ENCODE measurements at regions not wholly inside any gene's neighbourhood (a gene's known extent, or its start where the extent isn't known, plus 50 kb on each side); places are given as distances from the start of the nearest gene placed in this dataset.
A peak's percentile ranks its signal among the peaks of the same experiment; 100 is the strongest.
"Not testable (repeated sequence)": the region's sequence is repeated elsewhere in the genome, so short reads cannot be mapped to it uniquely, and the experiment has no call there.

GRCh38 chr20:11511821-11512220 is 405.9 kb upstream of the BTBD3 start:
- no peak for DNase-seq (ENCODE audit: low spot score)

- DNase-seq (ENCODE audit: low spot score): not testable (repeated sequence)
Observed at GRCh38 chr20:11513241-11513745, 404.4 kb upstream of the BTBD3 start.

DNA sequence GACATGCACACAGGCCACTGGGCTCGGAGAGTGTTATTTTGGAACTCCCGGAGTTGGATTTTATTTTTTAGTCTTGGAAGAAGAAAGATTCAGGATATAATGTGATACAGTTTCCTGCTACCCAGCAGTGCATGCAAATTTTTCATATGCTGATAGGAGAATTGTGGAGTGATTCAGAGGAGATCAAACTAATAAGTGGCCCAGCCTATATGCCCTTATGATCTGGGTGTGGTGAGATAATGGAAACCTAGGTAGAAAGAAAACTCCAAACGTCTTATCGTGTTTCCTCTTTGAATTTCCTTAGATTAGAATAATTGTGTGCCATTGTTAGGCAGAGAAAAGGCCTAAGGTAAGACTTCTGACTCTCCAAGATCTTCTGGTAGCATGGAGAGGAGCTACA is 401.2 kb upstream of the BTBD3 start:
- DNase-seq (ENCODE audit: low spot score): no peak

DNA sequence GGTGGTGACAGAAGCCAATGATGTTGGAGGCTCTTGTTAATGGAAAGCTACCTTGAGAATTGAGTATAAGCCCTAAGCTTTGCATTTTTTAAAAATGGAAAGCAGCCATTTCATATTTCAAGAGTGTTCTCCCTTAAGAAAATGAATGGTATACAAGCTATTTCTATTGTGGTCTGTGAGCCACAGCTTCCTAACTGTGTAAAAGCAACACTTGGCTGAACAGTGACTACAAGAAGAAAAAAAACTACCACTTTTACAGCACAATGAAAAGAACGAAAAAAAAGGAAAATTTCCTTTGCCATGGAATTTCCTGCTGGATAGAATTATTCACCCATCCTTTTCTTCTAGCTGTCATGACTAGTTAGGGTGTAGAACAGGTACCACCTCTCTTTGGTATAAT is 397.1 kb upstream of the BTBD3 start:
- DNase-seq (ENCODE audit: low spot score): no peak

- DNase-seq (ENCODE audit: low spot score): no peak
Observed at GRCh38 chr20:11521476-11522365, 396.0 kb upstream of the BTBD3 start.

- no peak for DNase-seq (ENCODE audit: low spot score)
Observed at GRCh38 chr20:11522366-11522741, 395.3 kb upstream of the BTBD3 start.

GRCh38 chr20:11529047-11529446 is 388.6 kb upstream of the BTBD3 start:
- no peak for DNase-seq (ENCODE audit: low spot score)

DNA sequence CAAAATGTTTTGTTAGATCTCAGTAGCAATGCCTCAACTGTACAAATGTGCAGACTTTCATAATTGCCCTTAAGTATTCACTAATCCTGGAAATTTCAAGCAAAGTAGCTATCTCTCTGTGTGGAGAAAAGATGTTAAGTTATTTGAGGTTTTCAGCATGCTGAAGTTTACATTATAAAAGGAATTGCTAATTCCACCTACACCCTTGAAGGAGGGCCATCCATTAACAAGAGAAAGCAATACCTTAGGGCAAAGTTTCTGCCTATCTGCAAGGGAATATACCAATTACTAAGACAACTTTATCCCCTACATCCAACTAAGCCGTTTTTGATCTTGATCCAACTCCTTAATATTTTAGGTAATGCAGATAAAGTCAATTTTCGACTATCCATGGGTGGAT is 380.7 kb upstream of the BTBD3 start:
- DNase-seq (ENCODE audit: low spot score): peak; percentile 23

DNA sequence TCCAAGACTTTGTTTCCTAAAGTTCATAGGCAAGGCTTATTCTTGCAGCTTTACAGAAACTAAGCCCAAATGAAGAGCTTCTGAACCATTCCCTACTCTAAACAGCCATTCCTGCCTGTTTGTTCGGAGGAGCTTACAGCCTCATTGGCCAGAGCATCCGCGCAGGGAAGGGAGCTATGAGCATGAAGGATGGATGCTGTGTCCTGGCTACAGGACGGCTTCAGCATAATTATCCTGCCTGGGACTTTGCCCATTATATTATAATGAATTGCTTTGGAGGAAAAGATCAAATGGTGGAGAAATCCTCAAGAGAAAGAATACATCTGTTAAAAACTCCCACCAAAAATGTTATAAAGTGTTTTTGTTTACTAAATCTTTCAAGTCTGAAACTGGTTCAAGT is 378.2 kb upstream of the BTBD3 start:
- DNase-seq (ENCODE audit: low spot score): no peak

DNA sequence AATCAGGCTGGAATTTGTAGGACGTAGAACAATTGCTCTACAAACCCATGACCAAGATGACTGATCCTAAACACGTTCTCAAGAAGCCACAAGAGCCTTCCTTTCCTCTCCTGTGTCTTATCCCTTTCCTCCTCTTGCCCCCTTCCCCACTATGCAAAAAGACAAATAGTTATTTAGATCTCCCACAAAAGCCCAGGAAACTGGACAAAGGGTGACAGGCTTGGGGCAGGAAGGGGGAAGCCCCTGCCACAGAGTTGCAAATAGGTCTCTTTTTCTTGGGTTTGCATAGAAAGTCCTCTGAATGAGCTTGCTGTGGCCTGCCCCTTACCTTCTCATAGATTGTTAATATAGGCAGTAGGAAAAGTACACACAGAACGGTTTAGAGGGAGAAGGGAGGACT is 377.1 kb upstream of the BTBD3 start:
- no peak for DNase-seq (ENCODE audit: low spot score)

DNA sequence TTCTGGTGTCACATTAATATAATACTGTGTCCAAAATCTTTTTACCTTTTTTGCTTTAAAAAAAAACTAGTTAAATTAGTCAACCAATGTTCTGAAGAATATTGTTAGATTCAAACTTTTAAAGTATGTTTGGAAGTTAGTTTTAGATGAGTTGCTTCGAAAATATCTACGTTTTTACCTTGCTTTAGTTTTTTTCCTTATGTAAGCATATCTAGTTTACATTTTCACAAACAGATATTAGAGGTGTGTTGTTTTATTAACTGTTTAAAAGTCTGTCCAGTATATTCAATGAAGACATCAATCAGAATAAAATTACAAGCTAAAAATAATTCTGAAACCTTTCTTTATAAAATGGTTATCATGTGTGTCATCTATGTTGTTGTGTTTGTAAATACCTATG is 375.0 kb upstream of the BTBD3 start:
- no peak for DNase-seq (ENCODE audit: low spot score)

- peak; percentile 48 for DNase-seq (ENCODE audit: low spot score)
Observed at GRCh38 chr20:11544029-11544678, 373.5 kb upstream of the BTBD3 start.

GRCh38 chr20:11546939-11547338 is 370.8 kb upstream of the BTBD3 start:
- no peak for DNase-seq (ENCODE audit: low spot score)

DNA sequence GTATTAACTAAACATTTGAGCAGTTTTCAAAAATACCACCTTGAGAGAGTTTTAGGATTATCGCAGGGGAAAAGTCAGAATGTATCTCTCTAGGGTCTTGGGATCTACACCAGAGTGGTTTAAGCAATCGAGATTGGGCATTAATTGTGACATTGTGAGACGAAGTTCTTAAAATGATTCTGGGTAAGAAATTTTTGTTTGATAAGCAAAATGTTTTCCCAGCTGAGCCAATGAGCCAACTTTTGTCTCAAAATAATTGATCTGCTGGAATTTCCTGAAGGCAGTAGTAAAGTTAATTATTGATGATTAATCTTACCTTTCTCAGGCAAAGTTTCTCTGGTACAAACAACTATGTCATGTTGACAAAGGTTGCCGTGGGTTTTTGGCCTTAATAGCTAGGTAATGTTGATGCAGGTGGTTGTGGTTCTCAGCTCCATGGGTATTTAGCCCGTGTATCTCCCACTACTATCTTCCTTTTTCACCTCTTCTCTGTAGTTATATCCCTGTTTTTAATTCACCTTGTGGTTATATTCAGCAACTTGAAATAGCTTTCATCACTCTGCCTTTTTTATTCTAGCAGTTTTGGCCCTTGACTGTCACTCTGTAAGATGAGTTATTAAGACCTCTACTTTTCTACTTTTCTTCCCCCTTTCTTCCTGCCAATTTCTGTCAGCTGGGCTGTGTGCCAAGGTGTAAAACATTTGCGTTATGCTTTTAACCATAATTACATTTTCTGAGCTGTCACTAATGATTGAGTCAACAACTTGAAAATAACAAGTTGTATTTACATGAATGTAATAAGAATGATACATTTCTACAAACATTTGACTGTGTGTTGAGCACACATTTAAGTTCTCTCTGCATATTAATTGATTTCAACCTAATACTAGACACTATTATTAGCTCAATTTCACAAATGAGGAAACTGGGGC is 368.3 kb upstream of the BTBD3 start:
- no peak for DNase-seq (ENCODE audit: low spot score)

GRCh38 chr20:11550657-11551338 is 366.9 kb upstream of the BTBD3 start:
- DNase-seq (ENCODE audit: low spot score): no peak

DNA sequence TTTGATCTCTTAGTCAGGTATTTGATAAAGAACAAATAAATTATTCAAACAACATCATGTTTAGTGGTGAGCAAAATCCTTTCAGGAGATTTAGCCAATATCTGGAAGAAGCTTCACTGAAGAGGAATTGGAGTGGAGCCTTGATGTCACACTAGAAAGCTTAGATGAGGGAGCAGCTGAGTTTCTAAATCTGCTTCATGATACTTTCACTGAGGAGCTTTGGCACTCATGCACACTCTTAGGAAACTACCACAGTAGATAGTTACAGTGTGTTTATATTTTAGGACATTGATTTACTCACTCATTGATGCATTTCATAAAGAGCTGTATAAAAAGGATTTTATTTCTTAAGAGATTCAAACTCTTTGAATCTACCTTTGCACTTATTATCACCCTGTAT is 366.2 kb upstream of the BTBD3 start:
- DNase-seq (ENCODE audit: low spot score): no peak

GRCh38 chr20:11553603-11554002 is 364.1 kb upstream of the BTBD3 start:
- no peak for DNase-seq (ENCODE audit: low spot score)

GRCh38 chr20:11555510-11555909 is 362.2 kb upstream of the BTBD3 start:
- no peak for DNase-seq (ENCODE audit: low spot score)

GRCh38 chr20:11556410-11556809 is 361.3 kb upstream of the BTBD3 start:
- DNase-seq (ENCODE audit: low spot score): no peak

- peak; percentile 10 for DNase-seq (ENCODE audit: low spot score)
Observed at GRCh38 chr20:11564491-11564890, 353.2 kb upstream of the BTBD3 start.

DNA sequence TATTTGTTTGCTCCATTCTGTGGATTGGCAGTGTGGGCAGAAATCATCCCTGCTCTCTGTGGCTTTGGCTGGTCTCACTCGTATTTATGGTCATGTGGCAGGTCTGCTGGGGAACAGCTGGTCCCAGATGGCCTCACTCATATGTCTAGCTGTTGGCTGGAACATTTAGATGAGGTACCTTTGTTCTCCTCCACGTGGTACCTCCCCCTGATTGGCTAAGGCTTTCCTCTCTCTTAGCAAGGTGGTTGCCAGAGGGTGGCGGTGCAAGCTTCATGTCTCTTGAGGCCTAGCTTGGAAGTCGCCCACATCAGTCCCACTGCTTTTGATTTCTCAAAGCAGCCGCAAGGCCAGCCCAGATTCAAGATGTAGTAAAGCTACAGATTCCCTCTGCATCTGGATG is 348.5 kb upstream of the BTBD3 start:
- DNase-seq (ENCODE audit: low spot score): peak; percentile 44

DNA sequence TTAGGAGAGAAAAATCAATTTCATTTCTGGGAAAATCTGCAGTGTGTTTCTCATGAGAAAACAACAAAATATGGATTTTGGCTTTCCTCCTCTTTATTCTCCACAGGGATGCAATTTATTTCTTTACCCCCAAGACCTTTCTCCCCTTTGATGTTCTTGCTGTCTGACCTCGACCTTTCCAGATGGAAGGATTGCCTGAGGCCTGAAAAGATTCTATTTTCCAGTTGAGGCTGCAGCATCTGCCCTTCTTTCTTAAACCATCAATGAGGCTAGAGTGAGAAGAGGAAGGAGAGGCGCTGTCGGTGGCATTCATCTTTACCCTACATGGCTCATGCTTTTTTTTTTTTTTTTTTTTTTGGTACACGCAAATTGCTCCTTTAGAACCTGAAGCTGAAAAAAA is 344.2 kb upstream of the BTBD3 start:
- DNase-seq (ENCODE audit: low spot score): no peak
